ENCODE measurements at regions not wholly inside any gene's neighbourhood (a gene's known extent, or its start where the extent isn't known, plus 50 kb on each side); places are given as distances from the start of the nearest gene placed in this dataset.

- Histone ChIP-seq H3K9me2 (replicated peaks; ENCODE audit: low read length) (no peaks in the 10 kb centered on the region), H3K27me3 (ENCODE audit: low read length) (no peaks in the 10 kb centered on the region), H3K4me3 (ENCODE audit: low read length) (no peak overlapping the region), H3K27ac (ENCODE audit: low read length) (no peak overlapping the region), H2AFZ (ENCODE audit: low read length) (no peak overlapping the region), H3K4me2 (ENCODE audit: low read length) (no peak overlapping the region), H3F3A (ENCODE audit: low read length, unreplicated experiment) (no peaks in the 10 kb centered on the region), H3K79me2 (ENCODE audit: low read length) (no peaks in the 10 kb centered on the region), H3K36me3 (ENCODE audit: low read depth, low read length) (no peaks in the 10 kb centered on the region), H3K9ac (ENCODE audit: low read length) (no peak overlapping the region), H4K20me1 (ENCODE audit: low read length) (no peaks in the 10 kb centered on the region), H3K4me1 (ENCODE audit: insufficient read depth, low read length) (no peaks in the 10 kb centered on the region), H3K9me3 (ENCODE audit: low read length) (no peaks in the 10 kb centered on the region)
- no TSS peak for BruUV-seq (replicated peaks)
- TF ChIP-seq EZH2phosphoT487 (IDR thresholded peaks at IDR 0.05; ENCODE audit: borderline replicate concordance, low read length) (no peak), CTCF (conservative IDR thresholded peaks at IDR 0.05; ENCODE audit: low read depth, low read length) (no peak), EZH2 (IDR thresholded peaks at IDR 0.05; ENCODE audit: low read length, unreplicated experiment) (no peak)
- CTCF ChIA-PET: no interaction called here
- ATAC-seq (no peak), DNase-seq (no peak)
- intact Hi-C loops (cut with micrococcal nuclease): no loop called here
- POLR2A ChIA-PET (ENCODE audit: unreplicated experiment): no interaction called here
These were observed 533.1 kb upstream of the LRFN5 start for GRCh38 chr14:41073544-41073943.

- no peak for DNase-seq
- ChIA-PET POLR2A (ENCODE audit: unreplicated experiment) (interaction anchor here (0.8 kb wide), 1 partner anchor 106 kb away, joined by 5 read pairs; no protein-coding TSS in a partner anchor), CTCF (no interaction called here)
- Histone ChIP-seq H3K9ac (ENCODE audit: low read length) (no peak overlapping the region), H4K20me1 (ENCODE audit: low read length) (no peaks in the 10 kb centered on the region), H3K4me1 (ENCODE audit: insufficient read depth, low read length) (no peaks in the 10 kb centered on the region), H3K79me2 (ENCODE audit: low read length) (no peaks in the 10 kb centered on the region), H3K4me2 (ENCODE audit: low read length) (no peak overlapping the region), H3K4me3 (ENCODE audit: low read length) (no peak overlapping the region), H3K9me2 (replicated peaks; ENCODE audit: low read length) (no peaks in the 10 kb centered on the region), H2AFZ (ENCODE audit: low read length) (no peak overlapping the region), H3F3A (ENCODE audit: low read length, unreplicated experiment) (no peaks in the 10 kb centered on the region), H3K36me3 (ENCODE audit: low read depth, low read length) (no peaks in the 10 kb centered on the region), H3K27ac (ENCODE audit: low read length) (no peak overlapping the region), H3K9me3 (ENCODE audit: low read length) (no peaks in the 10 kb centered on the region), H3K27me3 (ENCODE audit: low read length) (no peaks in the 10 kb centered on the region)
- ATAC-seq: no peak
- no TSS peak for BruUV-seq (replicated peaks)
- TF ChIP-seq EZH2 (IDR thresholded peaks at IDR 0.05; ENCODE audit: low read length, unreplicated experiment): no peak
- intact Hi-C loops (cut with micrococcal nuclease): no loop called here
These were observed 533.9 kb upstream of the LRFN5 start for GRCh38 chr14:41072776-41073175.

- Histone ChIP-seq H3K4me3 (ENCODE audit: low read length) (no peak overlapping the region), H3K4me1 (ENCODE audit: insufficient read depth, low read length) (no peaks in the 10 kb centered on the region), H3K27me3 (ENCODE audit: low read length) (no peaks in the 10 kb centered on the region), H3K79me2 (ENCODE audit: low read length) (no peaks in the 10 kb centered on the region), H3K9ac (ENCODE audit: low read length) (no peak overlapping the region), H3K36me3 (ENCODE audit: low read depth, low read length) (no peaks in the 10 kb centered on the region), H3K9me3 (ENCODE audit: low read length) (no peaks in the 10 kb centered on the region), H3K4me2 (ENCODE audit: low read length) (no peak overlapping the region), H3K9me2 (replicated peaks; ENCODE audit: low read length) (no peaks in the 10 kb centered on the region), H3F3A (ENCODE audit: low read length, unreplicated experiment) (no peaks in the 10 kb centered on the region), H2AFZ (ENCODE audit: low read length) (no peak overlapping the region), H4K20me1 (ENCODE audit: low read length) (no peaks in the 10 kb centered on the region), H3K27ac (ENCODE audit: low read length) (no peak overlapping the region)
- TF ChIP-seq EZH2 (IDR thresholded peaks at IDR 0.05; ENCODE audit: low read length, unreplicated experiment) (no peak), EZH2phosphoT487 (IDR thresholded peaks at IDR 0.05; ENCODE audit: borderline replicate concordance, low read length) (no peak), CTCF (conservative IDR thresholded peaks at IDR 0.05; ENCODE audit: low read depth, low read length) (no peak)
- no TSS peak for BruUV-seq (replicated peaks)
- ATAC-seq: no peak
- DNase-seq: no peak
- intact Hi-C loops (cut with micrococcal nuclease): no loop called here
- ChIA-PET CTCF (no interaction called here), POLR2A (ENCODE audit: unreplicated experiment) (no interaction called here)
These were observed 535.3 kb upstream of the LRFN5 start for GRCh38 chr14:41071351-41071750.
